IPS DF 4.7 (cell line): ENCODE measurements at regions not wholly inside any gene's neighbourhood (a gene's known extent, or its start where the extent isn't known, plus 50 kb on each side); places are given as distances from the start of the nearest gene placed in this dataset.
A peak's percentile ranks its signal among the peaks of the same experiment; 100 is the strongest.
"Not testable (repeated sequence)": the region's sequence is repeated elsewhere in the genome, so short reads cannot be mapped to it uniquely, and the experiment has no call there.

Source experiments
- DNase-seq: peaks from one replicate; pipeline ENCODE4 v3.0.0-alpha.2; 2013; ENCODE audit warnings: low spot score; ENCODE audit errors: extremely low read depth

DNA sequence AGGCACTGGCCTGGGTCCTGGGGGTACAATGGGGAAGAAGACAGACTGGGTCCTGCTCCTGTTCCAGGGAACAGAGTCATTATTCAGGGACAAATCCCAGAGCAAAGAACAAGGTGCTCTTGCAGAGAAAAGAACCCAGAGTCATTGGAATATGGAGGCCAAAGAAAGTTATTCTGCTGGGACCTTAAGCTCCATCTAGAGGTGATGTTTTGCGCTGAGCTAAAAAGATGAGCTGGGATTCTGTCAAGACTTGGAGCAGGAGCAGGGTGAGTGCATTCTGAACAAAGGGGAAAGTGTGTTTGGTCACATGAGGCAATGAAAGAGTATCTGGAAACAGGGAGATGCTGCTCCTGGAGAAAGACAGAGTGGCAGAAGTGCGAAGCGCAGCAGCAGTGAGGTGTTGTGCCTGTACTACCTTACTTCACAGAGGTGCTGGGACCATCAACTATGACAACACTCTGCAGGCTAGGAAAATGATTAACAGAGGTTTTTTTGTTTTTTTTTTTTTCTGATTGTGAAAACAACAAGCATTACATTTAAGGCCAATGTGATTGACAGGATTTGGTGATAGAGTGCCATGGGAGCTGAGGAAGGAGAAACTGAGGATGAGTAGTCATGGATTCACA is 95.3 kb upstream of the TNFSF11 start:
- DNase-seq = peak; percentile 28

DNA sequence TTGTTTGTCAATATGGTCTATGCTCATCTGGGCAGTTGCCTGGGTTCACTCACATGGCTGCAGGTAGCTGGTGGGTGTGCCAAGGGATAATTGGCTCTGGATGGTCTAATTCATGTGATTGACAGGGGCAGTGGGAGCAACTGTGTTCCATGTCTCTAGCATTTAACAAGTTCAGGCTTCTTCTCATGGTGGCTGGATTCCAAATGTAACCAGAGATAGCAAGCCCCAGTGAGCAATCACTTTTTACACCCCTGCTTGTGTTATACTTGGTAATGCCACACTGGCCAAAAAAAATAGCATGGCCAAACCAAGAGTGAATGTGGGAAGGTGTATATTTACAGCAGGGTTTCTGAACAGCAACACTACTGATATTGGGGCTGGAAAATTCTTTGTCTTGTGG is 89.6 kb upstream of the TNFSF11 start:
- no peak for DNase-seq

DNA sequence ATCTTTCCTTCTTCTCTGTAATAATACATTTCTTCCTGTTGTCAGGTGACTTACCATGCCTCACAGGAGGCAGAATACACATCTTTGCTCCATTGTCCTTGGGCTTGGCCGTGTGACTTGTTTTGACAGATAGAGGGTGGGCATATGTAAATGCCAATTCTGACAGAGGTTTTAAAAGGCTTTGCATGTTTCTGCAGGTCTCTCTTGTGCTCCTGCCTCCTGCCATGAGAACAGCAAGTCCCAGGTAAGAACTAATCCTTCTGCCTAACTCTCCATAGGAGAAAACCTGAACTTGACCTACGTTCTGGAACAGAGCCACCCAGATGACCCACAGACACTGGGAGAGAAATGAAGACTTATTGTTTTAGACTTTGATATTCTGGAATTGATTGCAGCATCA is 88.7 kb upstream of the TNFSF11 start:
- no peak for DNase-seq

- DNase-seq = no peak
Observed at GRCh38 chr13:42486711-42487198, 87.2 kb upstream of the TNFSF11 start.

DNA sequence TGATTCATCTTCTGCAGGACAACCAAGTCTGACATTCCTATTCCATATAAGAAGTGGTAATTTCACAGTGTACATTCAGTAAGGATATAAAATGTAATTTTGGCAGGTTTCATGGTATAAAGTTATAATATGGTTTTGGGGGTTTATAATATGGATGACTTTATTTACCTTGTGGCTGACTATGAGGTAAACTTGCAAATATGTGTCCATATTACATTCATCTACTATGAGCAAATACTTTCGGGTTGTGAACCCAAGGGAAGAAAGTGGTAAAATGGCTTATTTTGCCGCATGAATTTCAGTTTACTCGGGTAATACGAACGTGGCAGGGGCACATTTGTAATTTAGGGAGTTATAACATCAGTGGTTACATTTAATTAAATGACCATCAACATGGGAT is 86.7 kb upstream of the TNFSF11 start:
- no peak for DNase-seq

- no peak for DNase-seq
Observed at GRCh38 chr13:42490676-42491075, 83.3 kb upstream of the TNFSF11 start.

DNA sequence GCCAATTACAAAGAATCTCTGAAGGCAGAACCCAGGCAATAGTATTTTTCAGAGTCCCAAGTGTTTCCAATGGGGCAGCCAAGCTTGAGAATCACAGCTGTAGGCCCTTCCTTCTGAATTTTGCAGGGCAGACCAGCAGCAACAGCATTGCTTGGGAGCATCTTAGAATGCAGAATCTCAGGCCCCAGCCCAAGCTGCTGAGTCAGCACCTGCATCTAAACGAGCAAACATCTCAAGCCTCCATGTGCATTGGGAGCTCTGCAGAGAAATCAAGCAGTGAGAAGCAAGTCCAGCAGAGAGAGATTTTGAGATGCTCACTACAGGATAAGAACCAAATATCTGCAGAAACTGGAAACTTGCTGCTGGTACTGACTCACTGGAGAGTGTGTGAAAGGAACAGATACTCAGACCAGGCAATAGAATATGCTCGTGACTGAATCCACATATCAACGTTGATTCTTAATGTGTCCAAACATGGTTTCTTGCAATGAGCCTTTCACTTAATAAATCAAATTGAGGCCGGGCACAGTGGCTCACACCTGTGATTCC is 81.5 kb upstream of the TNFSF11 start:
- no peak for DNase-seq

DNA sequence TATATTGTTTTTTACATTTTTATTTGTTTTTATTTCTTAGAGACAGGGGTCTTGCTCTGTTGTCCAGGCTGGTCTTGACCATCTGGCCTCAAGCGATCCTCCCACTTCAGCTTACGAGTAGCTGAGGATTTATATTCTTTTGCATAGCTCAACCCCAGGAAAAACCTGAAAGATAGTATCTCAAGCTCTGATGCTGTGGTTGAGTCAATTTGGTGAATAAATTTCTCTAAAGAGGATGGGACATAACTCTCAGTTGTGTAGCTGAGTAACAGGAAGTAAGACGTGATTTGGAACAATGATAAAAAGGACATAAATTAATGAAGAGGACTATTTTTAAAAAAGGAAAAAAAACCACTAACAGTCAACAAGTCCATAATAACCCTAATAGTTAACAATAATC is 79.8 kb upstream of the TNFSF11 start:
- no peak for DNase-seq

DNA sequence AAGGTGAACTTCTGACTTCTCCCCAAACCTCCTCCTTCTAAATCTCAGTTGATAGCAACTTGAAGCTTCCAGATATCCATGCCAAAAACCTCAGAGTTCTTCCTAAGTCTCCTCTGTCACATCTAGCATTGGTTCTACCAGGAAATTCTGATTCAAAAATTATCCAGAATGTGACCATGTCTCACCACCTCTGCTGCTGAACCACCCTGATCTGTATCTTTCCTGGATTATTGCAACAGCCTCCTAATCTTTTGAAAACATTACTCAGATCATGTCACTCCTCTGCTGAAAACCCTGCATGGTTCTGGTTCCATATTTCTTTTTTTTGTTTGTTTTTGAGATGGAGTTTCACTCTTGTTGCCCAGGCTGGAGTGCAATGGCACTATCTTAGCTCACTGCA is 78.7 kb upstream of the TNFSF11 start:
- no peak for DNase-seq

GRCh38 chr13:42495751-42496150 is 78.2 kb upstream of the TNFSF11 start:
- DNase-seq = no peak

DNA sequence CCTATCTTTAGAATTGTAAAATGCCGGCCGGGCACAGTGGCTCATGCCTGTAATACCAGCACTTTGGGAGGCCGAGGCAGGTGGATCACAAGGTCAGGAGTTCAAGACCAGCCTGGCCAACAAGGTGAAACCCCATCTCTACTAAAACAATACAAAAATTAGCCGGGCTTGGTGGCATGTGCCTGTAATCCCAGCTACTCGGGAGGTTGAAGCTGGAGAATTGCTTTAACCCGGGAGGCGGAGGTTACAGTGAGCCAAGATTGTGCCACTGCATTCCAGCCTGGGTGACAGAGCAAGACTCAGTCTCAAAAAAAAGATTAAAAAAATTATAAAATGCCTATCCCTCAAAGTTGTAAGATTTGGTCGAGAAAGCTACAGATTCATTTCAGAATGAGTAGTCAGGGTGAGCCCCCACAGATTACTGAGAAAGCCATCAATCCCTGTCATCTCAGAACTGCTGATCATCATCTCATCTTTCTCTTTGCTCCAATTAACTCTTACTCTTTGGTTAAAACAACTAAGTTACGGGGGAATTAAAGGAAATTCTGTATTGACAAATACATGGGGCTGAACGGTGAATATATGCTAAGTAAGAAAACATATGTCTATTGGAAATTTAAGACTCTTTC is 76.9 kb upstream of the TNFSF11 start:
- DNase-seq = not testable (repeated sequence)

DNA sequence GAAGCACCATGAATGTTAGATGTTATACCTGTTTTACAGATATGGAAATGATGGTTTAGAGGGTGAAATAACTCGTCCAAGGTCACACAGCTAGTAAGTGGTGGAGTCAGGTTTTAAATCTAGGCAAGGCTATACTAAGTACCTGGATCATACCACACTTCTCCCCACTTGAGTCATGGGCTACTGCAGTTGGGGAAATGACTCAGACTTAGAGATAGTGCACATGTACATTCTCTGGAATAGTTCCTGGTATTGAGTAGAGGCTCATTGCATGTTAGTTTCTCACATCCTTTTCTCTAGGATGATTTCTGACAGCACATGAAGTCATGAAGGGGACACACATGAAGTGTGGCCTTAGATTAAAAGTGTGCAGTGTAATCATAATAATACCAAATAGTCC is 76.2 kb upstream of the TNFSF11 start:
- no peak for DNase-seq

DNA sequence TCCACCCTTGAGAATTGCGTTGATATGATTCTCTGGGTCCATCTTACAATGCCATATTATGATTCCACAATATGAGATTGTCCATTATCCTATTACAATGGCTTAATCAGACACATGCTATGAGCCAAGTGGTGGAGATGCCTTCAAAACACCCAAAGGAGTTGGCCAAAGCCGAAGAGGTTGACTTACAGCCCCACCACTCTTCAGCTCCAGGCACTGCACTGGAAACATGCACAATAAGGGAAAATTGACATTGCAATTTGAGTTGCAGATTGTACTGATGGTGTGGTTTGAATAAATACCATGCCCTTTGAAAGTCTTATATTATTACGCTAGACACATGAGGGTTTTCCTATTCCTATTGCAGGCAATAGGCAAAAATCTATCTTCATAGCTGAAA is 75.4 kb upstream of the TNFSF11 start:
- DNase-seq = no peak
